ENCODE measurements at regions not wholly inside any gene's neighbourhood (a gene's known extent, or its start where the extent isn't known, plus 50 kb on each side); places are given as distances from the start of the nearest gene placed in this dataset.

- TF ChIP-seq CTCF (IDR thresholded peaks at IDR 0.05) = no peak
- TF ChIP-seq POLR2A (IDR thresholded peaks at IDR 0.05) = no peak
- no peak for TF ChIP-seq POLR2AphosphoS5 (IDR thresholded peaks at IDR 0.05)
- TF ChIP-seq EP300 (IDR thresholded peaks at IDR 0.05; ENCODE audit: low read depth) = no peak
Observed at GRCh38 chr2:111238296-111238695, 117.6 kb downstream of the BCL2L11 start.
